ENCODE measurements at regions not wholly inside any gene's neighbourhood (a gene's known extent, or its start where the extent isn't known, plus 50 kb on each side); places are given as distances from the start of the nearest gene placed in this dataset.

GRCh38 chr13:34758628-34759027, 183.4 kb upstream of the NBEA start:
- DNase-seq = no peak

DNA sequence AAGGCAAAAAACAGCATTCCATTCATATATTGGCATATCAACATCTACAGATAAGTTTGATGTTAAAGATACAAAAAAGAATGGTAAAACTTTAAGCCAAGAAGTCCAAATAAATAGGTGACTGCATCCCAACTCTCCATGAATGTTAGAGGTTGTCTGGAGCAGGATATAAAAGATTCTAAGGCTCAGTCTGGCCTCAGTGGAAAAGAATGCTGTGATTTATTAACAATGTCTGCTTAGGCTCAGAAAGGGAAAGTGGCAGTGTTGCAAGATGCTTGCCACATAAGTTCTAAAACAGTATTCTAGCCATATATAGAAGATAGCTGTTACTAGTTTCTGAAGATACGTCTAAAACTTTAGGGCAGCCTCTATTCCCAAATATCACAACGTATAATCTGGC, 179.8 kb upstream of the NBEA start:
- peak; percentile 66 for DNase-seq

DNA sequence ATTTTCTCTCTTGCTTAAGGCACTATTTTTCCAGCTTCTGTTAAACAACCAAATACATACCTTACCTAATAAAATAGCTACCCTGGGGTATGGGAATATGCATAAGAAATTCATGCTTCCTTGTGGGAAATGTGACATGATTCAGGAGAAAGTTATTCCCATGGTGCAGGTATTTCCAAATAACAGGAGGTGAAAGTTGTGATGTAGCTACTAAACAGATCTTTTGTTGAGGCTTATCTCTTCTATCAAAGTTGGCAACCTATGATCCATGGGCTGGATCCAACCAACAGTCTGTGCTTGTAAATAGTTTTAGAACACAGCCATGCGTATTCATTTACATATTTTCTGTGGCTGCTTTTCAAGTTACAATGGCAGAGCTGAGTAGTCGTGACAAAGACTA, 177.8 kb upstream of the NBEA start:
- no peak for DNase-seq

DNA sequence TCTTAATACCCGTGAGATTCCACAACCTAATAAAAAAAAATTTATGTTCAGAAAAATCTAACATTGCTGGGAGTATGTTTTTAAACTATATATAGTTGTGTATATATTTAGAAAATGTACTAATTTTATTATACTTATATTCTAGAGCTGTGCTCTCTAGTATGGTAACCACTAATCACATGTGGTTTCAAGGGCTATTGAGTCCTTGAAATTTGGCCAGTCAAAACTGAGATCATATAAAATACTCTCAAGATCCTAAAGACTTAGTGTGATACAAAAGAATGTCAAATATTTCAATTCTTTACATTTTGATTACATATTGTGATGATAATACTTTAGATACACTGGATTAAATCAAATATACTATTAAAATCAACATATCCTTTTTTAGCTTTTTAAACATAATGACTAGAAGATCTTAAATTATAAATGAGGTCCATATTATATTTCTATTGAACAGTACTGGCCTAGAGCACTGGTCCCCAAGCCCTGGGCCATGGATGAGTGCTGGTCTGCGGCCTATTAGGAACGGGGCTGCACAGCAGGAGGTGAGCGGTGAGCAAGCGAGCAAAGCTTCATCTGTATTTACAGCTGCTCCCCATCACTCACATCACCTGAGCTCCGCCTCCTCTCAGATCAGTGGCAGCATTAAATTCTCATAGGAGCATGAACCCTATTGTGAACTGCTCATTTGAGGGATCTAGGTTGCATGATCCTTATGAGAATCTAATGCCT, 176.5 kb upstream of the NBEA start:
- DNase-seq = no peak

- DNase-seq = no peak
Observed at GRCh38 chr13:34767778-34768177, 174.3 kb upstream of the NBEA start.

GRCh38 chr13:34772206-34772605, 169.9 kb upstream of the NBEA start:
- no peak for DNase-seq

GRCh38 chr13:34772881-34773280, 169.2 kb upstream of the NBEA start:
- no peak for DNase-seq

DNA sequence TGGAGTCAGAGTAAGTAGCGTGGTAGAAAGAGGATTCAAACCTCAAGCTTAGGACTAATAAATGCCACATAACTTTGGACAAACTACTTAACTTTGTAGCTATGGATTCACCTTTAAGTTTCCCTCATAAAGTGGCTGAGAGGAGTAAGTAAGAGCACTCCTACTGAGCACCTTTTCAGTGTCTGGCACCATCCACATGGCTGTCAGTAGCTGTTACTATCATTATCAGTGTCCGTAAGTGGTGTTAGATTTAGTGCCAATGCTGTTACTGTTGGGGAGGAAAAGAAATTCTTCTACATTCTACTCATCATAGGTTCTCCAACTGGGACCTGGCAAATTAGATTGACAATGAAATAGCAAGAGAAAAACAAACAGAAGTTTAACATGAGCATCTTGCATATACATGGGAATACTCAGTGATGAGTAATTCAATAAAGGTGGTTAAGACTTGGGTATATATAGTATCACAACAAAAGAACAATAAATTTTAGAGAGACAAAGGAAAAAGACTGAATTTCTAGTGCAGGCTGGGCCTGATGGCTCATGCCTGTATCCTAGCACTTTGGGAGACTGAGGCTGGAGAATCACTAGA, 165.6 kb upstream of the NBEA start:
- no peak for DNase-seq

- DNase-seq = no peak
Observed at GRCh38 chr13:34777089-34777913, 164.8 kb upstream of the NBEA start.

DNA sequence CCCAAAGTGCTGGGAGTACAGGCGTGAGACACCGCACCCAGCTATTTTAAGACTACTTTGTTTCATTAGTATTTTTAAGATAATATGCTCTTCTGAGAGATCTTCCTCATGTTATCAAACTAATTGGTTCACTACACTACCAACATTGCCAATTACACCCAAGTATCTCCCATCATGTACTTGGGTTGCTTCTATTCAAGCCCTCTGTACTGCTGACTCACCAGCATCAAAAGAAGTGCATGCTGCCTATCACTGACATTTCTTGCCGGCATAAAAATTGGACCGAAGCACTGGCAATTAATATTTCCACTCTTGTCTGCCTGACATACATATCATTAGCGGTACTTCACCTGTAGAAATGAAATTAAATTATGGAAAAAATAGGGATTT, 164.2 kb upstream of the NBEA start:
- DNase-seq = no peak

DNA sequence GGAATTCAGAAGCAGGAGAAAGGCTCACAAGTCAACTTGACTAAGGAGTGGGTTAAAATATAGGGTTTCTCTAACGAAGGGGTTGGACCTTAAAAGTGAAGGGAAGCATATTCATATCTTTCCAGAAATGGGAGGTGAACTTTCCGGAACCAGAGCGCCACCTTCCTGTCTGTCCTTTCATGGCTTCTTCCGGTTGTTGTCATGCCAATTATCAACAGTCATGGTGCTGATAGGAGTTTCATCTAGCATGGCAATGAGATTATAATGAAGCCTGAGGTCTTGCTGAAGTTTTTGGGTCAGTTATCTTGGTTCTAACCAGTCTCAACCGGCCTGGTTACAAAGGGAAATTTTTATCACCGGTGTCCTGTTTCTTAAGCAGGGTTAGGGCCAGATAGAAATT, 162.9 kb upstream of the NBEA start:
- DNase-seq = no peak

DNA sequence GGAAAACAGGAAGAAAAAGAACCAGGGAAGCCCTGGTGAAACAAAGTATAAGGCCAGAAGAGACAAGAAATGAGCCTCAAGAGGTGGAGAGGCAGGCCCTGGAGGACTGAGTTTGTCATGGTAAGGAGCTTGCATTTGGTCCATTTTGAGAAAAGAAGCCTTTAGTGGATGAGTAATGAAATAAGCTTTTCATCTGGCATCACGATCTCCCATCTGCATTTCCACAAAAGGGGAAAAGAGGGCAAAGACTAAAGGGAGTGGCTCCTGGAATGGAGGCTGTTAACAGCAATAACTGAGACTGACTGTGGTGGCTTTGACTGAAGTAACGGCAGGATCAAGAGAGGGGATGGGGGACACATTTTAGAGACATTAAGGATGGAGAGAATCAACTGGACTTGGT, 148.8 kb upstream of the NBEA start:
- DNase-seq = no peak

- DNase-seq = peak; percentile 6
Observed at GRCh38 chr13:34803756-34804155, 138.3 kb upstream of the NBEA start.

DNA sequence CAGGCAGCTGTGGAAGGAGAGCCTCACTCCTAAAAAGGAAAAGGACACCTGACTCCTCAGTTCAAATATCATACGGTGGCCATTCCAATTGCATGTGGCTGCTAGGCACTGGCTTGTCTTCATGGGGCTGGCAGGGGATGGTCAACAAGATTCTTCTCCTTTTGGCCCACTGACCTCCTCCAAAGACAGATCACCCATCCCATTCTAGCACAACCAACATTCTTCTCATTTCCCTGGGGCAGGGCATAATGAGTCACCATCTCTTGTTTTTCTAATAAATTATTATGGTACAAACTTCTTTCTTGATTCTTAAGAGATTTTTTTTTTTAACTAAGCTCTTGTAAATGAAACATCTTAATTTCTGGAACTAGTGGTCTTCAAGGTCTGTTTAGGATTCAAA, 136.7 kb upstream of the NBEA start:
- no peak for DNase-seq

- DNase-seq = no peak
Observed at GRCh38 chr13:34808649-34809048, 133.4 kb upstream of the NBEA start.

DNA sequence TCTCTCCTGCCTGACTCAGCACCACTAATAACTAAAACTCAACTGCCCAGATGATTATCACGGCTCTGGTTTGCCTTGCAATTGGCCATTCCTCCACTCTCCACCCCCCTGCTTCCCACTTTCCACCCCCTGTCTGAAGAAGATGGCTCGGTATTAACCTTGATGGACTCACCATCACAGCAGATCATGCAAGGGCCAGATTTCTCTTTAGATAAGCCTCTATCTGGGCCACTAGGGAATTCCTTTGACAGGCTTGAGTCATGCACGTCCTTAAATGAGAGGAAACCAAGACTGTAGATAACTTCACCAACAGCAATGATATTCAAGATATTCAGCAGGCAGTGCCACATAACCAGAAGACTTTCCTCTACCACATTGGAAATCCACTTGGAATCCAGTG, 131.1 kb upstream of the NBEA start:
- no peak for DNase-seq

DNA sequence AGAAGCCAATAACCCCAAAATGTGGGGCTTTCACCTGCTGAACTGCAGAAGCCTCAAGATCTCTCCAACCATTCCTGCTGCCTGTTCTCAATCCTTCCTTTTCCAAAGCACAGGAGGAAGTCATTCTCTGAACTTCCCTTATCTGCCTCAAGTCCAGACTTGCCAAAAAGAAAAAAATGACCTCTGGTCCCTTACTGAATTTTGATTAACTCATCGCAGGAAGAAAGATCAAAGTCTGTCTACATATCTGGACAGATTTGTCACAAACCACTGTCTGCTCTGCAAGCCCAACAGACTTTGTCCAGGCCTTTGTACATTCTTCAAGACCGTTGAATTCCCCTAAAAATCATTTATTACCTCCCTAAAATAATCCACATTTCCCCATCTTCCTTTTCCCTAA, 126.5 kb upstream of the NBEA start:
- DNase-seq = peak; percentile 45

- peak; percentile 83 for DNase-seq
Observed at GRCh38 chr13:34816245-34816884, 125.7 kb upstream of the NBEA start.

GRCh38 chr13:34816908-34817665, 125.0 kb upstream of the NBEA start:
- DNase-seq = peak; percentile 71

GRCh38 chr13:34822650-34823049, 119.4 kb upstream of the NBEA start:
- peak; percentile 46 for DNase-seq

DNA sequence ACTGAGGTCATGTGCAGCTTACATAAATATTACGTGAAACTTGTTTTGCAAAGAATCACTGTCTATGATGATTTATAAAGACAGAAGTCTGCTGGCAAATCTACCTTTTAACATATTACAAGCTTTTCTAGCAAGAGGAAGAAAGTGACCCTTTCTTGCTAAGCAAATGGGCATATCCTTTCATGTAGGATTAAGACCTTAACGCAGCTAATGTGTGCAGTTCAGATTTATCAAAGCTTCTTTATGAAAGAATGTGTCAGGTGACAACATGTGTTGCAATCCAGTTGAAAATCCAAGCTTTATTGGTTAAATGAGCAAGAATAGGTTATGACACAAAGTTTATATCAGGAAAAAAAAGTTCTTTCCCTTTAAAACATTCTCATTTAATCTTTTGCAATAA, 115.6 kb upstream of the NBEA start:
- DNase-seq = no peak

DNA sequence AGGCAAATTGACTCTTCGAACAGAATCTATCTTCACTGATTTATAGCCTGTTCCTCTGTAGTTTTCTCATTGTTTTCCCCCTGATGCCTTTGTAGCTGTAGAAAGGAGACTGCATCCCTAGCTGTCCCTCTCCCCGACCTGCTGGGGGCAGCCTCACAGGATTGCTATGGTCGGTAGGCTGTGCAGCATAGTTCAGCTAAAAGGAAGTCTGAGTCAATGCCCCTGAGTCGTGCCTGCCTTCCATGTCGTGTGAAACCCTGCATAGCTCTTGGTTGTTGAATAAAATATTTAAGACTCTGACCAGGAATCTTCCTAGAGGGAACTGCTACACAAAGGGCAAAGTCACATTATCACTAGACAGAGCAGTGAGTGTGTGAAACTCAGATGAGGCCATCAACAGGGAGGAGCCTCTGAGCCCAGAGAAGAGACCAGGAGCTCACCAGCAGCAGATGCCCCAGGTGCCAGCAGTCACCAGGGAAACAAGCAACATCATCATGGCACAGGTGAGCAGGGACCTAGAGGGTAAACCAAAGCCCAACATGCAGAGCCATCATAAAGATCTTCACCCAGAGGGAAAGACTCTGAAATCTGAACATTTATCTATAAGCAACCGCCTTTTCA, 108.4 kb upstream of the NBEA start:
- DNase-seq = peak; percentile 18
